Keratinocyte (primary cell): ENCODE measurements at regions not wholly inside any gene's neighbourhood (a gene's known extent, or its start where the extent isn't known, plus 50 kb on each side); places are given as distances from the start of the nearest gene placed in this dataset.

Source experiments
- DNase-seq: peaks from one replicate; pipeline ENCODE4 v3.0.0-alpha.2; 2011; ENCODE audit warnings: low read depth, missing footprints, low spot score
- FAIRE-seq: peaks from 2 replicates; lab custom pipeline; 2011; peaks lifted over from hg19 to GRCh38; lab: Jason Lieb, UNC
- H2AFZ ChIP-seq: 2 replicates; pipeline ENCODE4 v1.6.0; 2012; ENCODE audit warnings: low read length, control low read depth, inconsistent platforms; ENCODE audit not compliant: control insufficient read depth
- H3K27ac ChIP-seq: 2 replicates; pipeline ENCODE4 v1.5.1; 2011; ENCODE audit warnings: low read length; ENCODE audit not compliant: control insufficient read depth, insufficient read depth
- H3K27me3 ChIP-seq: 3 replicates; pipeline ENCODE4 v1.6.0; 2011; ENCODE audit warnings: low read length; ENCODE audit not compliant: control insufficient read depth, insufficient read depth; ENCODE audit errors: extremely low read depth
- H3K36me3 ChIP-seq, 2 experiments: 2 replicates in 1 of 2; 3 replicates in 1 of 2; pipeline ENCODE4 v1.5.1; 2011; ENCODE audit warnings: low read length in 2 of 2, mild to moderate bottlenecking in 1 of 2; ENCODE audit not compliant: control insufficient read depth in 2 of 2, insufficient read depth in 2 of 2; ENCODE audit errors: extremely low read depth in 1 of 2
- H3K4me1 ChIP-seq: 3 replicates; pipeline ENCODE4 v1.5.1; 2011; ENCODE audit warnings: low read length; ENCODE audit not compliant: control insufficient read depth, insufficient read depth; ENCODE audit errors: extremely low read depth
- H3K4me2 ChIP-seq: 3 replicates; pipeline ENCODE4 v1.6.0; 2011; ENCODE audit warnings: low read depth, low read length; ENCODE audit not compliant: control insufficient read depth, insufficient read depth; ENCODE audit errors: extremely low read depth
- H3K4me3 ChIP-seq, 3 experiments: fragments of 200-600 bp in 1 of 3; sonication (generic) in 1 of 3; 2 replicates in 2 of 3; 3 replicates in 1 of 3; pipeline ENCODE4 v1.5.1; 2011 to 2016; ENCODE audit warnings: low read length in 3 of 3, mild to moderate bottlenecking in 3 of 3, control low read depth in 2 of 3, inconsistent platforms in 1 of 3, low read depth in 1 of 3, mixed read lengths in 1 of 3, mixed run types in 1 of 3, moderate library complexity in 1 of 3; ENCODE audit not compliant: control insufficient read depth in 2 of 3, insufficient read depth in 2 of 3; ENCODE audit errors: extremely low read depth in 1 of 3
- H3K79me2 ChIP-seq: 2 replicates; pipeline ENCODE4 v1.6.0; 2012; ENCODE audit warnings: low read length; ENCODE audit not compliant: control insufficient read depth, insufficient read depth
- H3K9ac ChIP-seq: 3 replicates; pipeline ENCODE4 v1.6.0; 2011; ENCODE audit warnings: low read length; ENCODE audit not compliant: control insufficient read depth, insufficient read depth; ENCODE audit errors: extremely low read depth
- H3K9me1 ChIP-seq: 3 replicates; pipeline ENCODE4 v1.6.0; 2011; ENCODE audit warnings: low read length; ENCODE audit not compliant: control insufficient read depth, insufficient read depth; ENCODE audit errors: extremely low read depth
- H3K9me3 ChIP-seq: 2 replicates; pipeline ENCODE4 v1.5.1; 2012; ENCODE audit warnings: low read depth, low read length; ENCODE audit not compliant: control insufficient read depth
- H4K20me1 ChIP-seq: 3 replicates; pipeline ENCODE4 v1.6.0; 2011; ENCODE audit warnings: low read length; ENCODE audit not compliant: control insufficient read depth, insufficient read depth; ENCODE audit errors: extremely low read depth
- CTCF ChIP-seq, 3 experiments: IDR thresholded peaks in 1 of 3; conservative IDR thresholded peaks in 1 of 3; optimal IDR thresholded peaks in 1 of 3; 2 replicates in 2 of 3; 3 replicates in 1 of 3; pipeline versions ENCODE3 to v1.5.1; 2011; ENCODE audit warnings: low read length in 3 of 3, mild to moderate bottlenecking in 3 of 3, moderate library complexity in 2 of 3, control low read depth in 1 of 3, inconsistent platforms in 1 of 3; ENCODE audit not compliant: insufficient read depth in 2 of 3; ENCODE audit errors: extremely low read depth in 1 of 3
- EZH2 ChIP-seq: IDR thresholded peaks from one replicate; pipeline ENCODE4 v1.6.1; 2012; ENCODE audit warnings: inconsistent platforms, mild to moderate bottlenecking, low read length, moderate library complexity
- dilution Hi-C: fragments of 300-500 bp; cut with MboI; formaldehyde crosslinking; loops from one replicate; pipeline ENCODE4 v1.7.0; 2020; ENCODE audit warnings: low sequenced_read_pairs; ENCODE audit not compliant: extremely low pct_ligation_motif_present

GRCh38 chr1:8116894-8117264, 90.8 kb upstream of the ERRFI1 start:
- dilution Hi-C loops, result no loop called here
- H4K20me1 ChIP-seq, result no peaks in the 10 kb centered on the region
- no peaks in the 10 kb centered on the region for H3K36me3 ChIP-seq

GRCh38 chr1:8115769-8116167, 89.7 kb upstream of the ERRFI1 start:
- TF ChIP-seq CTCF (optimal IDR thresholded peaks at IDR 0.05 in 1 of 3, IDR thresholded peaks at IDR 0.05 in 1 of 3, conservative IDR thresholded peaks at IDR 0.05 in 1 of 3; ENCODE audit: extremely low read depth in 1 of 3, insufficient read depth in 2 of 3, low read length in 3 of 3), result no peak
- TF ChIP-seq EZH2, result no peak
- dilution Hi-C loops, result no loop called here
- no peaks in the 10 kb centered on the region for H3K9me3 ChIP-seq
- H3K4me1 ChIP-seq, result no peaks in the 10 kb centered on the region
- no peaks in the 10 kb centered on the region for H4K20me1 ChIP-seq
- no peak overlapping the region for H2AFZ ChIP-seq
- H3K27me3 ChIP-seq, result no peaks in the 10 kb centered on the region
- H3K4me3 ChIP-seq, result no peak overlapping the region
- no peaks in the 10 kb centered on the region for H3K9me1 ChIP-seq
- H3K4me2 ChIP-seq, result no peak overlapping the region
- no peak overlapping the region for H3K27ac ChIP-seq
- FAIRE-seq (no peak), DNase-seq (no peak)
- H3K9ac ChIP-seq, result no peak overlapping the region
- H3K79me2 ChIP-seq, result no peaks in the 10 kb centered on the region
- no peaks in the 10 kb centered on the region for H3K36me3 ChIP-seq

More at GRCh38 chr1:8116894-8117264, 90.8 kb upstream of the ERRFI1 start:
- no peaks in the 10 kb centered on the region for H3K27me3 ChIP-seq
- no peaks in the 10 kb centered on the region for H3K79me2 ChIP-seq
- no peak overlapping the region for H3K9ac ChIP-seq
- no peak overlapping the region for H3K4me3 ChIP-seq
- H3K9me3 ChIP-seq, result no peaks in the 10 kb centered on the region
- no peaks in the 10 kb centered on the region for H3K4me1 ChIP-seq
- FAIRE-seq (no peak), DNase-seq (no peak)
- no peak overlapping the region for H3K4me2 ChIP-seq
- TF ChIP-seq EZH2, result no peak
- no peak for TF ChIP-seq CTCF (optimal IDR thresholded peaks at IDR 0.05 in 1 of 3, IDR thresholded peaks at IDR 0.05 in 1 of 3, conservative IDR thresholded peaks at IDR 0.05 in 1 of 3; ENCODE audit: extremely low read depth in 1 of 3, insufficient read depth in 2 of 3, low read length in 3 of 3)
- H3K27ac ChIP-seq, result no peak overlapping the region
- H2AFZ ChIP-seq, result no peak overlapping the region
- no peaks in the 10 kb centered on the region for H3K9me1 ChIP-seq
